Tibial nerve (tissue), 3 donors: ENCODE measurements at regions not wholly inside any gene's neighbourhood (a gene's known extent, or its start where the extent isn't known, plus 50 kb on each side); places are given as distances from the start of the nearest gene placed in this dataset.

Experiments used
- POLR2A ChIP-seq, 2 donors: fragments of 450-650 bp; IDR thresholded peaks; one replicate each; pipeline ENCODE4 v1.6.1; 2017; ENCODE audit warnings: antibody characterized with exemption in 2 of 2, mild to moderate bottlenecking in 2 of 2, moderate library complexity in 2 of 2
- TF ChIP-seq, protein P1 (sequence below), 5 experiments: fragments of 200-600 bp in 3 of 5; fragments of 450-650 bp in 2 of 5; sonication (generic) in 3 of 5; IDR thresholded peaks; one replicate each; pipeline ENCODE4 v1.5.1; 2016 to 2019; ENCODE audit warnings: antibody characterized with exemption in 5 of 5, mild to moderate bottlenecking in 3 of 5, moderate library complexity in 2 of 5

- TF ChIP-seq, protein P1, sequence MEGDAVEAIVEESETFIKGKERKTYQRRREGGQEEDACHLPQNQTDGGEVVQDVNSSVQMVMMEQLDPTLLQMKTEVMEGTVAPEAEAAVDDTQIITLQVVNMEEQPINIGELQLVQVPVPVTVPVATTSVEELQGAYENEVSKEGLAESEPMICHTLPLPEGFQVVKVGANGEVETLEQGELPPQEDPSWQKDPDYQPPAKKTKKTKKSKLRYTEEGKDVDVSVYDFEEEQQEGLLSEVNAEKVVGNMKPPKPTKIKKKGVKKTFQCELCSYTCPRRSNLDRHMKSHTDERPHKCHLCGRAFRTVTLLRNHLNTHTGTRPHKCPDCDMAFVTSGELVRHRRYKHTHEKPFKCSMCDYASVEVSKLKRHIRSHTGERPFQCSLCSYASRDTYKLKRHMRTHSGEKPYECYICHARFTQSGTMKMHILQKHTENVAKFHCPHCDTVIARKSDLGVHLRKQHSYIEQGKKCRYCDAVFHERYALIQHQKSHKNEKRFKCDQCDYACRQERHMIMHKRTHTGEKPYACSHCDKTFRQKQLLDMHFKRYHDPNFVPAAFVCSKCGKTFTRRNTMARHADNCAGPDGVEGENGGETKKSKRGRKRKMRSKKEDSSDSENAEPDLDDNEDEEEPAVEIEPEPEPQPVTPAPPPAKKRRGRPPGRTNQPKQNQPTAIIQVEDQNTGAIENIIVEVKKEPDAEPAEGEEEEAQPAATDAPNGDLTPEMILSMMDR (IDR thresholded peaks at IDR 0.05): no peak
- no peak for TF ChIP-seq POLR2A (IDR thresholded peaks at IDR 0.05)
These were observed 267.3 kb downstream of the LTN1 start for GRCh38 chr21:28725396-28725795.
